A204.1 (cell line): ENCODE measurements at regions not wholly inside any gene's neighbourhood (a gene's known extent, or its start where the extent isn't known, plus 50 kb on each side); places are given as distances from the start of the nearest gene placed in this dataset.

Source experiments
- FAIRE-seq: peaks from 2 replicates; lab custom pipeline; 2012; peaks lifted over from hg19 to GRCh38; lab: Jason Lieb, UNC

- FAIRE-seq = no peak
These were observed 309.4 kb upstream of the IGFBP3 start for GRCh38 chr7:46230298-46230989.

GRCh38 chr7:46229409-46229808, 308.3 kb upstream of the IGFBP3 start:
- no peak for FAIRE-seq

- FAIRE-seq = no peak
These were observed 305.8 kb upstream of the IGFBP3 start for GRCh38 chr7:46226860-46227259.

GRCh38 chr7:46224363-46224762, 303.3 kb upstream of the IGFBP3 start:
- no peak for FAIRE-seq

DNA sequence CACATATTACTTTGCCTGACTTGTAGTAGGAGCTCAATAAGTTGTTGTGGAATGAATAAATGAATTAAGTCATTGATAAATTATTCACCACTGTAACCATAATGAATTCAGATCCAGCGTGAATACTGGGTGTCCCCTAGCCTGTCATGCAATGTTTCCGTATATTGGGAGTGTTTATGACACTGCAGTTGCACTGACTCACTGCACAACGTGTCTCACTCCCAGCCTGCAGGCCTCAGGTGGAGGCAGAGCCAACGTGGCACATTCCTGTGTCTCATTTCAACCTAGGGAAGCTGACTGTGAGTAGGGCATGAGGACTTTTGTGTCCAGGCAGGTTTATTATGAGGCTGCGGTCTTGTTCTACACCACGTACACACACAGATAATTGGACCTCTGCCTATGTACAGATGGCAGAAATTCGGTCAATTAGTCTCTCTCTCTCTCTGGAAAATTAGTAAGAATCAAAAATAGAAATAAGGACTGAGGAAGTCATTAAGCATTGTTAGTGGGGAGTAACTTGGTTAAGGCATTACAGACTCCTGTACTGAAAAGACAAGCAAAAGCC, 299.1 kb upstream of the IGFBP3 start:
- FAIRE-seq = no peak

GRCh38 chr7:46218461-46219200, 297.6 kb upstream of the IGFBP3 start:
- no peak for FAIRE-seq

GRCh38 chr7:46215987-46216567, 295.0 kb upstream of the IGFBP3 start:
- no peak for FAIRE-seq

DNA sequence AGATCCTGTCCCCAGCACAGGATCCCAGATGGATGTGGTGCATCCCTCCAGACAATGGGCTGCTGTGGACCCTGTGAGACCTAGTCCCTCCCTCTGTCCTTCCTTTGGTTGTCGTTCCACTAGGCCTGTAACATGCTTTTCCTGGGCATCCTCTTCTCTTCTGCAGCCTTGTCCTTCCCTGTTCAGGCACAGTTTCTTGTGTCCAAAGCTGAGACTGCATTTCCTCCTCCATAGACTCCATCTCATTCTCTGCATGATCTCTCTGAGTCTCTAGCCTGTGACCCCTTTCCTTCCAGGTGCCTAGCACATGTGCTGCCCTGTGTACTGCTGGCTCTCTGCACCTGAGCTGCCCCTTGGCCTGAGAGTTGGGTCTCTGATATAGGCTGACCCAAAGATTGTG, 293.5 kb upstream of the IGFBP3 start:
- FAIRE-seq = no peak

DNA sequence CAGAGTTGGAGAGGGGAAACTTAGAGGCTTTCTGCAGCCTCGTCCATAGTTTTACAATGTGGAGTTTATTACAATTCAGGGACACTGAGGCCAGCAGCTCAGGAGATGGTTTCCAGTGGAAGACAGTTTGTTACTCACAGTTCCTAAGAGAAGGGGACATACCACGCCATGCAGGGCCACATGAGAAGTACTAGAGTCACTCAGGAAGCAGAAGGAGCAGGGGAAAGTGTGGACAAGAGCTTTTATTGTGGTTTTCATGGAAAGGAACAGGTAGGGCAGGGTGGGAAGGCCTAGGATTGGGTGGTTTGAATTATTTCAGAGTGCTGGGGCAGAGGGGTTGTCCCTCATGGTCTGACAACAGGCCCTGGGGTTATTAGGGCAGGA, 292.1 kb upstream of the IGFBP3 start:
- no peak for FAIRE-seq

GRCh38 chr7:46212425-46213153, 291.5 kb upstream of the IGFBP3 start:
- no peak for FAIRE-seq

GRCh38 chr7:46210467-46210866, 289.4 kb upstream of the IGFBP3 start:
- FAIRE-seq = no peak

DNA sequence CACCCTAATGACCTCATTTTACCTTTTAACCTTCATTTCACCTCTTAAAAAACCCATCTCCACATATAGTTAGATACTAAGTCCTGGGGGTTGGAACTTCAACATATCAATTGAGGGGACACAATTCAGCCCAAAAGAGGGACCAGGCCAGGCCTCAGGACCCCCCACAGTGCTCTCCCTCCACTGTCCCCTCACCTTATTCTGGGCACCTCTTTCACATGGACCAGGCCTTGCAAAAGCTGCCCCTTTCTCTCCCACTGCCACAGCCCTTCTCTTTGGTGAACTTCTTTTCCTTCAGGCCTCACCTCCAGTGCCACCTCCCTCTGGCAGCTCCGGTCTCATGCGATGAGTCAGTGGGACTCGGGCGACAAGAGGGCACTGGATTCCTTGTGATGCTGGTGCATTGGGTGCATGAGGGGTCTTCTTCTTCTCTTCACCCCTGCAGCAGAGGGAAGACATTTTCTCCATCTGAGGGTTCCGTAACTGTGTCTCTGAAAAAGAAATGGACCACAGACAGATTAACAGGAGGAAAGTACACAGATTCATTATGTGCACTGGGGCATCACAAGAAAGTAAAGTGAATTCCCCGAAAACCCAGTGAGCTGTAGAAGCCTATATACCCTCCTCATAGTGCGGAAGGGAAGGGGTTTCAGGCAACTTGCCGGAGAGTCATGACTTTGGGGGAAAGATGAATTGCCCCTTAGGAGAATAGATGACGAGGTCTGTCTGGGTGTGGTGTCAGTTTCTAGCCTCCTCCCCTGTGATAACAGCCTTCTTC, 288.7 kb upstream of the IGFBP3 start:
- no peak for FAIRE-seq

GRCh38 chr7:46208635-46209525, 287.8 kb upstream of the IGFBP3 start:
- no peak for FAIRE-seq

DNA sequence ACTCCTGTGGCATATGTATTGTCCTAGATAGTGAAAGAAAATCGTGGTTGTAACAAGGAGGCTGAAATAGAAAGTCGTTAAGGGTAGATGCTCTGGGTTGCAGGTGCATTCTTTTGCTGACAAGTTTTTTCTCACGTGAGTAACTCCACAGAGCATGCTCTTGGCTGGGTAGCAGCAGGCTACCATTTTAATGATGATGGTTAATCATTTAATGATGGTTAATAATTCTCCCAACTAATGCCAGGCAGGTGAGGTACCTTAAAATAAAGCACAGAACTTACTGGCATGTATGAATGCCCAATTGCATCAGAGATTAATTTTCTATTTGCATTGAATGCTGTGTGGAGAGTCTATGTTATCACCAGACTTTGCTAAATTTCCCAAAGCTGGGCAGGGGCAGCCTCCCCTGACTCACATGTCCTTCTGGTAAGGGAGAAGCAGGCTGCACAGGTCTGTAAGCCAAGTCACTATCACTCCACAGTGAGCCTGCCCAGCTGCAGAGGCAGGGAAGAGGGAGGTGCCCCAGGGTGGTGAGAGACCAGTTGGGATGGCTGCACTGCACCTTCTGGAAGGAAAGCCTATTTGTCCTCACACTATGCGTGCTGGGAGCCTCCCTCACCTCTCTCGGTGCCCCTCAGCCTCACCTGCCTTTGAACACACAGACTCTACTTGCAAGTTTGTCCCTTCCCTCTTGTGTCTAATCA, 287.0 kb upstream of the IGFBP3 start:
- no peak for FAIRE-seq

DNA sequence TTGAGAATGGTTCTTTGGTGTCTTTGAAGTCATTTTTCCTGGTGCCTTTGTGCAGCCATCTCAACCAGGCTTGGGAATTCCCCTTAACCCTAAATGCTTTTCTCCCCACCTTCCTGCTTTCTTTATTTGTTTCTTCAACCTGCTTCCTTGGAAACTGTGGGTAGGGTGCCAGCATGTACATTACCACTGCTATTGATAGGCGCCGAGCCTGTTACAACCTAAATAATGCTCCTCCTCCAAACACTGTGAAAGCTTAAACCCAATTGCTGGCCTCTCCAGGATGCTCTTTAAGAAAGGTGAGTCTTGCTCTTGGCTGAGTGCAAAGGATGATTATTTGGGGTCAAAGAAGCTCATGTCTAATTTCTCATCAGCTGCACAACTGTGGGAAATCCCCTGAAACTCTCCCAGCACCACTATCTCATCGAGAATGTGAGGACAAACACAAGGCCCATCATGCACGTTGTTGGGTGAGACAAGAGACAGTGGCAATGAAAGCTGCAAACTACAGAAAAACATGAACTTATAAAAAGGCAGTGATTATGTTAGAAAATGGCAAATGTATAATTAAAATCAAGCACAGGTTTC, 285.5 kb upstream of the IGFBP3 start:
- FAIRE-seq = no peak

GRCh38 chr7:46205478-46205877, 284.4 kb upstream of the IGFBP3 start:
- FAIRE-seq = no peak

DNA sequence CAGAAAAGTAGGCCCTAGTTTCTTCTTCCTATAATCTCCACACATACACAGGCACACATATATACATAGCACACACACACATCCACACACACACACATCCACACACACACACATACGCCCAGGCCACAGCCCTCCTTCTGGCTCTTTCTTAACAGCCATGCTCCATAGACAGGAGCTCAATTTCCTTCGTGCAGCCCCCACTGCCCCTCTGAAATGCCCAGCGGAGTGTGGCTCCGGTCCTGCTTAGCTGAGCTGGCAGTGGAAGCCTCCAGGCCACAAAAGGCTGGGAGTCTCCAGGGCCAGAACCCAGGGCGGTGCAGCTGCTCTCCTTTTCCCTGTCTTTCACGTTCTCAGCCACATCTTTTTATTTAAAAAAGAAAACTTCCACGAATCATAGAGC, 282.9 kb upstream of the IGFBP3 start:
- no peak for FAIRE-seq

GRCh38 chr7:46202379-46202778, 281.3 kb upstream of the IGFBP3 start:
- no peak for FAIRE-seq

- no peak for FAIRE-seq
These were observed 280.9 kb upstream of the IGFBP3 start for GRCh38 chr7:46201961-46202360.

- FAIRE-seq = no peak
These were observed 277.6 kb upstream of the IGFBP3 start for GRCh38 chr7:46198701-46199100.
